ENCODE measurements at regions not wholly inside any gene's neighbourhood (a gene's known extent, or its start where the extent isn't known, plus 50 kb on each side); places are given as distances from the start of the nearest gene placed in this dataset.

- TF ChIP-seq MAX (IDR thresholded peaks at IDR 0.05), result no peak
- TF ChIP-seq FOXM1 (IDR thresholded peaks at IDR 0.05; ENCODE audit: borderline replicate concordance, low read depth), result no peak
- no peak for TF ChIP-seq CEBPB (IDR thresholded peaks at IDR 0.05)
- no peak for TF ChIP-seq NFIC (IDR thresholded peaks at IDR 0.05)
- TF ChIP-seq EP300 (IDR thresholded peaks at IDR 0.05; ENCODE audit: borderline replicate concordance), result no peak
- no peak for TF ChIP-seq TEAD4 (IDR thresholded peaks at IDR 0.05)
- no peak for TF ChIP-seq ZBTB7A (IDR thresholded peaks at IDR 0.05; ENCODE audit: low read depth)
- no peak for TF ChIP-seq TAF1 (IDR thresholded peaks at IDR 0.05; ENCODE audit: low read depth)
- no peak for TF ChIP-seq CREB1 (IDR thresholded peaks at IDR 0.05; ENCODE audit: low read depth)
Observed at GRCh38 chr2:42879121-42879705, 86.8 kb upstream of the HAAO start.

Data from Ishikawa (cell line).